IMR-90 (cell line): ENCODE measurements at regions not wholly inside any gene's neighbourhood (a gene's known extent, or its start where the extent isn't known, plus 50 kb on each side); places are given as distances from the start of the nearest gene placed in this dataset.

Source experiments
- ATAC-seq: fragments of 200-7000 bp; cut with Tn5 transposase; 2 replicates; pipeline ENCODE4 v1.9.1; 2020; ENCODE audit warnings: low read depth, mild to moderate bottlenecking, moderate library complexity
- BruUV-seq: library from RNA; stranded (reverse); fragments of 400-500 nt; replicated peaks from 2 replicates; lab custom pipeline; 2021; lab: Mats Ljungman, UMichigan
- CTCF ChIA-PET: fragments of 300-600 bp; formaldehyde crosslinking; extraction: SDS; loops from one replicate; lab custom pipeline; 2021; ENCODE audit warnings: antibody characterized with exemption; lab: Yijun Ruan, JAX
- POLR2A ChIA-PET: fragments of 300-600 bp; sonication (Branson Sonifier 250); formaldehyde crosslinking; loops from one replicate; lab custom pipeline; 2022; ENCODE audit warnings: antibody characterized with exemption; ENCODE audit not compliant: unreplicated experiment; lab: Charles Lee
- DNase-seq: peaks from one replicate; pipeline ENCODE4 v3.0.0; 2013
- H2AFZ ChIP-seq: replicated peaks from 2 replicates; pipeline ENCODE3; 2013; ENCODE audit warnings: low read length, mild to moderate bottlenecking; ENCODE audit not compliant: poor library complexity
- H2AK5ac ChIP-seq: 2 replicates; pipeline ENCODE4 v1.6.1; 2013; ENCODE audit warnings: low read depth, low read length, inconsistent platforms
- H2AK9ac ChIP-seq: replicated peaks from 2 replicates; pipeline ENCODE3; 2013; ENCODE audit warnings: mild to moderate bottlenecking, low read depth, low read length, moderate library complexity; ENCODE audit not compliant: poor library complexity
- H2BK120ac ChIP-seq: 2 replicates; pipeline ENCODE4 v1.6.1; 2013; ENCODE audit warnings: low read depth, low read length, inconsistent platforms
- H2BK15ac ChIP-seq: 3 replicates; pipeline ENCODE4 v1.6.1; 2013; ENCODE audit warnings: low read depth, low read length, inconsistent platforms
- H2BK20ac ChIP-seq: 2 replicates; pipeline ENCODE4 v1.6.1; 2013; ENCODE audit warnings: low read depth, mild to moderate bottlenecking, inconsistent platforms, low read length, moderate library complexity
- H2BK5ac ChIP-seq: 2 replicates; pipeline ENCODE4 v1.6.1; 2013; ENCODE audit warnings: mild to moderate bottlenecking, low read depth, low read length, inconsistent platforms; ENCODE audit not compliant: poor library complexity, severe bottlenecking
- H3K14ac ChIP-seq: replicated peaks from 2 replicates; pipeline ENCODE4 v1.6.1; 2013; ENCODE audit warnings: low read depth, low read length, inconsistent platforms
- H3K18ac ChIP-seq: 2 replicates; pipeline ENCODE4 v1.6.1; 2013; ENCODE audit warnings: low read depth, low read length, control low read depth
- H3K23ac ChIP-seq: 2 replicates; pipeline ENCODE4 v1.6.1; 2013; ENCODE audit warnings: low read depth, low read length, inconsistent platforms
- H3K27ac ChIP-seq: 2 replicates; pipeline ENCODE4 v1.5.1; 2013; ENCODE audit warnings: mild to moderate bottlenecking, control low read depth, low read length; ENCODE audit not compliant: insufficient read depth
- H3K27me3 ChIP-seq: 2 replicates; pipeline ENCODE4 v1.6.1; 2013; ENCODE audit warnings: low read length; ENCODE audit not compliant: control insufficient read depth, insufficient read depth
- H3K36me3 ChIP-seq: 2 replicates; pipeline ENCODE4 v1.6.1; 2013; ENCODE audit warnings: low read length, mixed read lengths; ENCODE audit not compliant: control insufficient read depth, insufficient read depth
- H3K4ac ChIP-seq: 2 replicates; pipeline ENCODE4 v1.6.1; 2013; ENCODE audit warnings: low read depth, low read length, inconsistent platforms
- H3K4me1 ChIP-seq: 2 replicates; pipeline ENCODE4 v1.6.1; 2013; ENCODE audit warnings: low read length, mixed read lengths; ENCODE audit not compliant: control insufficient read depth, insufficient read depth
- H3K4me2 ChIP-seq: 2 replicates; pipeline ENCODE4 v1.6.1; 2013; ENCODE audit warnings: low read depth, mild to moderate bottlenecking, control low read depth, low read length, moderate library complexity
- H3K4me3 ChIP-seq: 2 replicates; pipeline ENCODE4 v1.5.1; 2013; ENCODE audit warnings: low read depth, mild to moderate bottlenecking, control low read depth, low read length, moderate library complexity; ENCODE audit not compliant: insufficient read depth
- H3K56ac ChIP-seq: 2 replicates; pipeline ENCODE4 v1.6.1; 2013; ENCODE audit warnings: low read length, inconsistent platforms; ENCODE audit not compliant: insufficient read depth; ENCODE audit errors: extremely low read depth
- H3K79me1 ChIP-seq, 2 experiments: 2 replicates each; pipeline ENCODE4 v1.6.1; 2013; ENCODE audit warnings: low read length in 2 of 2, inconsistent platforms in 1 of 2, low read depth in 1 of 2
- H3K9ac ChIP-seq: 2 replicates; pipeline ENCODE4 v1.6.1; 2013; ENCODE audit warnings: low read depth, low read length, control low read depth
- H3K9me1 ChIP-seq: 2 replicates; pipeline ENCODE4 v1.6.1; 2013; ENCODE audit warnings: low read length, inconsistent platforms; ENCODE audit not compliant: insufficient read depth
- H3K9me3 ChIP-seq: 2 replicates; pipeline ENCODE4 v1.6.1; 2013; ENCODE audit warnings: low read length; ENCODE audit not compliant: control insufficient read depth, insufficient read depth
- H4K20me1 ChIP-seq: 2 replicates; pipeline ENCODE4 v1.6.1; 2013; ENCODE audit warnings: low read length, inconsistent platforms; ENCODE audit not compliant: insufficient read depth
- H4K5ac ChIP-seq: 2 replicates; pipeline ENCODE4 v1.6.1; 2013; ENCODE audit warnings: mild to moderate bottlenecking, low read depth, low read length, control low read depth
- H4K8ac ChIP-seq, 2 experiments: 2 replicates each; pipeline ENCODE4 v1.6.1; 2013; ENCODE audit warnings: low read depth in 2 of 2, low read length in 2 of 2, control low read depth in 1 of 2, inconsistent platforms in 1 of 2
- H4K91ac ChIP-seq: 2 replicates; pipeline ENCODE4 v1.6.1; 2013; ENCODE audit warnings: low read depth, low read length, inconsistent platforms; ENCODE audit not compliant: insufficient read depth
- MXI1 ChIP-seq: IDR thresholded peaks from 2 replicates; pipeline ENCODE4 v1.6.1; 2012; ENCODE audit warnings: low read depth, mild to moderate bottlenecking, low read length, moderate library complexity, borderline replicate concordance
- RAD21 ChIP-seq: IDR thresholded peaks from 2 replicates; pipeline ENCODE4 v1.6.1; 2012; ENCODE audit warnings: low read length, improper control_type of control experiment
- RCOR1 ChIP-seq: IDR thresholded peaks from 2 replicates; pipeline ENCODE4 v1.6.1; 2012; ENCODE audit warnings: mild to moderate bottlenecking, low read length, improper control_type of control experiment; ENCODE audit not compliant: insufficient replicate concordance
- WGBS, 2 experiments: methylation state at CpG; one replicate each; pipeline versions ENCODE4 v1.1.5 to v1.1.7; 2013; ENCODE audit warnings: missing lambda C conversion rate in 2 of 2; ENCODE audit not compliant: insufficient read length in 1 of 2; ENCODE audit errors: extremely low coverage in 2 of 2; 5-methylcytosine and 5-hydroxymethylcytosine counted together
- dilution Hi-C: fragments of 300-500 bp; cut with HindIII; formaldehyde crosslinking; loops from one replicate; pipeline ENCODE4 v1.14.3; 2018; ENCODE audit warnings: low sequenced_read_pairs; ENCODE audit not compliant: unreplicated experiment
- in situ Hi-C: fragments of 300-500 bp; cut with MboI; formaldehyde crosslinking; loops from 3 replicates; pipeline ENCODE4 v1.14.3; 2019; ENCODE audit warnings: low sequenced_read_pairs, inconsistent platforms, mixed read lengths
- intact Hi-C: fragments of 100-400 bp; cut with micrococcal nuclease; formaldehyde crosslinking; loops from 2 replicates; pipeline ENCODE4 v1.10.0; 2022

GRCh38 chr6:43949551-43949991 lies 177.7 kb downstream of the MRPL14 start:
- H2BK120ac ChIP-seq, result peak overlapping the region; percentile 39; the same call in 1 of the 2 replicates
- WGBS, 2 experiments, result no CpG with 5 or more reads among the region's 2 CpGs

More at GRCh38 chr6:43949551-43949991, 177.7 kb downstream of the MRPL14 start:
- Histone ChIP-seq H4K5ac (no peak overlapping the region), H3K18ac (0 out of 2 replicates have a peak overlapping the region, but pooled peaks have one; percentile 27), H3K56ac (no peak overlapping the region), H3K36me3 (no peaks in the 10 kb centered on the region), H2BK5ac (no peak overlapping the region), H3K4me2 (no peak overlapping the region), H3K27me3 (no peaks in the 10 kb centered on the region), H3K27ac (no peak overlapping the region), H2AK5ac (peak overlapping the region; percentile 66; the same call in 1 of the 2 replicates), H3K9ac (no peak overlapping the region), H2BK15ac (peak overlapping the region; percentile 15; the same call in 1 of the 3 replicates), H4K91ac (peak overlapping the region; percentile 68; the same call in 1 of the 2 replicates), H3K4ac (0 out of 2 replicates have a peak overlapping the region, but pooled peaks have one; percentile 27), H3K14ac (peak overlapping the region; percentile 12), H4K8ac (no peak overlapping the region), H3K4me1 (peaks cover 13% of the 10 kb centered on the region), H3K79me1 (no peaks in the 10 kb centered on the region), H2BK20ac (no peak overlapping the region; the same call in 1 of the 2 replicates), H3K9me3 (peaks cover 7% of the 10 kb centered on the region), H4K20me1 (no peaks in the 10 kb centered on the region), H2AK9ac (no peak overlapping the region), H2AFZ (no peak overlapping the region), H3K9me1 (no peaks in the 10 kb centered on the region; the same call in 1 of the 2 replicates), H3K4me3 (no peak overlapping the region), H3K23ac (0 out of 2 replicates have a peak overlapping the region, but pooled peaks have one; percentile 13)
- DNase-seq, result no peak
- no TSS peak for BruUV-seq
- in situ Hi-C loops, result no loop called here
- intact Hi-C loops, result no loop called here
- ChIA-PET POLR2A (interaction anchor here (0.5 kb wide), 1 partner anchor 180 kb away, joined by 3 read pairs; the partner anchor contains the start of gene VEGFA), CTCF (interaction anchor here (0.7 to 1.1 kb wide), 3 partner anchors 11 to 180 kb away, joined by 3 to 5 read pairs (median 4); no protein-coding TSS in a partner anchor)
- dilution Hi-C loops, result no loop called here
- ATAC-seq, result no peak
- TF ChIP-seq RCOR1 (no peak), RAD21 (peak; percentile 8; the same call in 1 of the 2 replicates), MXI1 (no peak)
